ENCODE measurements at regions not wholly inside any gene's neighbourhood (a gene's known extent, or its start where the extent isn't known, plus 50 kb on each side); places are given as distances from the start of the nearest gene placed in this dataset.
"Not testable (repeated sequence)": the region's sequence is repeated elsewhere in the genome, so short reads cannot be mapped to it uniquely, and the experiment has no call there.

DNA sequence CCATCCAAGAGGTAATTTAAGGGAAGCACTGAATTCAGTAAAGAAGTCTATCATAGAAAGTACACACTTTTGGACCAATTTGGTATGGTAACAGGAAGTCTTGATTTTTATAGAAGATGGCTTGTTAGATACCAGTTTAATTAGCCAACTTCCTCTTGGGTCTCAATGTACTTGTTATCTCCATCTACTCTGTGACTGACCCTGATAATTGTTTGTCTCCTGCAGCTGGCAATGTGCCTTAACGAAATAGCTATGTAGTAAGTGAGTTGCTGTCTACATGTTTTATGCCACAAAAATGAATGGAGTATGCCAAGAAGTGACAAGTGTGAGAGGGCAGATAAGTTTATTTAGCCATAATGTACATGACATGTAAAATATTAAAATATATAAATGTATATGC, 410.5 kb upstream of the MAN1A1 start:
- DNase-seq (ENCODE audit: extremely low read depth, low read depth), result no peak

GRCh38 chr6:119758385-119758784, 408.8 kb upstream of the MAN1A1 start:
- no peak for DNase-seq (ENCODE audit: extremely low read depth, low read depth)

GRCh38 chr6:119757467-119757866, 407.9 kb upstream of the MAN1A1 start:
- no peak for DNase-seq (ENCODE audit: extremely low read depth, low read depth)

GRCh38 chr6:119749335-119749734, 399.8 kb upstream of the MAN1A1 start:
- DNase-seq (ENCODE audit: extremely low read depth, low read depth), result no peak

- DNase-seq (ENCODE audit: extremely low read depth, low read depth), result not testable (repeated sequence)
Observed at GRCh38 chr6:119748535-119748934, 399.0 kb upstream of the MAN1A1 start.

- DNase-seq (ENCODE audit: extremely low read depth, low read depth), result peak; percentile 30
Observed at GRCh38 chr6:119742188-119742803, 392.7 kb upstream of the MAN1A1 start.

DNA sequence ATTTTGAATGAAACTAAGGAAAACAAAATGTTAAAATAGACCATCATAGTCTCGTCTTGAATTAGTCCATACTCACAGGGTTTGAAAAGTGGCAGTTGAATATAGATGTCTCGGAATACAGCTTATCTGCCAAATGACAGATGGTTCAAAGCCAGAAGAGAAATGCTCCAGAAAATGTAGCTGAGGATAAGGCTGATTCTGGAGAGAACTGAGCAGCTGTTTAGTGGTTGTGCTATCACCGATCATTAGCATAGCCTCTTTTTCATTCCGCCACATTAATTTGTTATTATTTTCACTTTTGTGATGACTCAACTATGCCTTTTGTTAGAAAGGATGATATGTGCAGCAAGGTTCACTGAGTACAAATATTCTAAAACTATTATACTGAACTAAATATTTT, 390.2 kb upstream of the MAN1A1 start:
- DNase-seq (ENCODE audit: extremely low read depth, low read depth), result no peak

DNA sequence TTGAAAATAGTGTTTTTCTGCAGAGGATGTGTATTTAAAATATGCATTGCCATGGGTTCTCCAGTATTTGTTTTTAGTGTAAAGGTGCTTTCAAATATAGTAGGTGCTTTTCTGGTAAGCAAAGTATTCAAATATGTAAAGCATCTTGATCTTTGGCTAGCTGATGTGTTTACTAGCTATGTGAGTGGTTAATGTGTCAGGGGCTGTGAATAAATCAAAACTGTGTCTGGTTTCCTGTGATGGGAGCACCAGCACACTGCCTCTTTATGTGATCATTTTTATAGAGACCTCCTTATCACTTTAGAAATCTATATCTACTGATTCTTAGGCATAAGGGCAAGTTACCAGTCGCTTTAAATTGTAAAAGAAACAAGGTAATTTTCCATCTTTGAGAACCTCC, 388.9 kb upstream of the MAN1A1 start:
- DNase-seq (ENCODE audit: extremely low read depth, low read depth), result no peak

DNA sequence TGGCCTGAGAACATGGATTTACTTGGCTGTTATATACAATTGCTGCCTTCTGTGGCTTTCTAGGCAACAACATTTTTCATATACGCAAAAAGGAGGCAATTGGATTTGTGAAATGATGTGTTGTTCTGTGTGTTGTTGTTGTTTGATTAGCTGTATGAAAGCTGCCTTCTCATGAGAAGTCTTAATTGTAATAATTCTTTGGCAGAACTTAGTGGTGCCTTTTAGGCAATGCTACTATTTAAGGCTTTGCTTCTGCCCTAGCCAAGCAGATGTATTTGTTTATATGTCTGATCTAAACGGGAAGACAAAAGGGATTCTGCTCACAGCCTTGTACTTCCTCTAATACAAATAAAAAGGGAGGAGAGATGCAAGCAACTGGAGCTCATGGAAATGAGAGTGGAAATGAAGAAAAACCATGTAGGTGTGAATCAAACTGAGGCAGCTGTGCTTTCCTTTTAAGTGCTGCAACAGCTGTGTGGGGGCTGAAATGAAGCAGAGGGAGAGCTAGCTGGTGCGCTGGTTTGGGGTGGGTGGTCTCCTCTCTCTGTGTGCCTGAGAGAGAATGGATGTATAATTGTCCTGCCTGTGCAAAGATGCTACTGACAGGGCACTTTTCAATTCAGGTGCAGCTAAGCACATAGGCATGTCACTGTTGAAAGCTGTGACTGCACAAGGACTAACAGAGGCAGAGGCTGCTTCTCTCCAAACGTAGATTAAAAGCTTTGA, 386.9 kb upstream of the MAN1A1 start:
- DNase-seq (ENCODE audit: extremely low read depth, low read depth), result no peak

DNA sequence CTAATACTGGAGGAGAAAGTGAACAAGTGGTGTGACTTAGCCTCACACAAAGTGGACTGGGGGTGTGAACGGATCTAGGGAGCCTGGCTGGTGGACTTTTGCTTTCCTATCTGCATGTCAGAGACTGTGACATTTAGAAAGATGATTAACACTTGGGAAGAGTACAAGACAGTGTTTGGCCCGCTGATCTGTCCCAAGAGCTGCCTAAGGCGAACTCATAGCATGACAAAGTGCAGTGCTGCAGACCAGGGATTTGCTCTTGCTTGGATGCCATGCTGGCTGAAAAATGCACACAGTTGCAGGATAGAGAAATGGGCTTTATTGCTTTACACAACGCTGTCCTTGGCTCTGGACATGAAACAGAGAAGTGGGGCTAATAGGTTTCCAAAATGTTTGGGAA, 386.0 kb upstream of the MAN1A1 start:
- no peak for DNase-seq (ENCODE audit: extremely low read depth, low read depth)

- no peak for DNase-seq (ENCODE audit: extremely low read depth, low read depth)
Observed at GRCh38 chr6:119734227-119734626, 384.7 kb upstream of the MAN1A1 start.

DNA sequence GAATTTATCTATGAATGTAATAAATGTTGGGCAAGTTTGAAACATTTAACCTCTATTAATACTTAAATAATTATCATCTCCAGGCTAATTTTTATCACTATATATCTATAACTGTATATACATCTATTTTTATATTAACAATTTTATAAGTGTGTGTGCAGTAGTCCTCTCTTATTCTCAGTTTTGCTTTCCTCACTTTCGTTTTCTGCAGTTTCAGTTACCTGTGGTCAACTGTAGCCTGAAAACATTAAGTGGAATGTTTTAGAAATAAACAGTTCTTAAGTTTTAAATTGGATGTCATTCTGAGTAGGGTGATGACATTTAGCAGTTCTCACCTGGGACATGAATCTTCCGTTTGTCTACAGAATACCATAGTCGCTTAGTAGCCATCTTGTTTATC, 379.4 kb upstream of the MAN1A1 start:
- no peak for DNase-seq (ENCODE audit: extremely low read depth, low read depth)

DNA sequence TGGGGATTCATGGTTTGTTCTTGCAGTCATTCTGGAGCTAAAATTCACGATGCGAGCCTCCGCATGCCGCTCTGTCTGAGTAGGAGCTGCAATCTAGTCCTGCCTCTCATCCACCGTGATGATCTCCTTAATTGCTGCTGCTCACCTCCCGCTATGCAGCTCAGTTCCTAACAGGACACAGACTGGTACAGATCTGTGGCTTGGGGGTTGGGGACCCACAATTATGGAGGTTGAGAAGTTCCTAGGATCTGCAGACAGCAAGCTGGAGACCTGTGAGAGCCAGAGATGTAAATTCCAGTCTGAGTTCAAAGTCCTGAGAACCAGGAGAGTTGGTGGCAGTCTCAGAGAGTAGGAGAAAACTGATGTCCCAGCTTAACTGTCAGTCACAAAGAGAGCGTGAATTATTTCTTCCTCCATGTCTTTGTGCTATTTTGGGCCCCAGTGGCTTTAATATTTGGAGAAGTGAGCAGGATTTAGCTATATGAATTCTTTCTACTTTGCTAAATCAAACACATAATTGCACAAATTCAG, 378.7 kb upstream of the MAN1A1 start:
- DNase-seq (ENCODE audit: extremely low read depth, low read depth), result no peak

DNA sequence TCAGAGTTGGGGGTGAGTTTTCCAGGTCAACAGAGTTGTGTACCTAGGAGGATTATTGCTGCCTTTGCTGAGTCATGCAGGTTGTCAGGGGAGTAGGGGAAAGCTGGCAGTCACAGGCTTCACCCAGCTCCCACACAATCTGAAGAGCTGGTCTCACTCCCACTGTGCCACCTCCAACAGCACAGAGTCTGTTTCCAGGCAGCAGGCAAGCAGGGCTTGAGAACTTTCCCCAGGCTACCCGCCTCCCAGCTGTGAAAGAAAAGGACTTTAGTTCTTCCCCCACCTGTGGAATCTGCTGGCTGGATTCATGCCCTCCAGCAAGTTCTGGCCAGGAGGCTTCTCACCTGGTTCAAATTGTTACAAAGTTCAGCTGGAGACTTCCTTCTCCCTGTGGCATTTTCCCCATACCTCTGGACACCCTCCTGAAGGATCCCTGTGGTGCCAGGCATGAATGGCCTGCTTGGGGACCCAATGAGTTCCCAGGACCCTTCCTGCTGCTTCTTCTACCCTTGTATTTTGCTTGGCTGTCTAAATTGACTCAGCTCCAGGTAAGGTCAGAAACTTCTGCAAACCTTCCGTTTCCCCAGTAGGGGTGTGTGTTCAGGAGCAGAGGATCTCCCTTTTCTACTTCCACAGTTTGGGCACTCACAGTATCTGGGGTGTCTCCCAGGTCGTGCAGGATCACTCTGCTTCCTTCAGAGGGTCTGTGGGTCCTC, 378.1 kb upstream of the MAN1A1 start:
- DNase-seq (ENCODE audit: extremely low read depth, low read depth), result no peak

- not testable (repeated sequence) for DNase-seq (ENCODE audit: extremely low read depth, low read depth)
Observed at GRCh38 chr6:119726912-119727311, 377.4 kb upstream of the MAN1A1 start.

DNA sequence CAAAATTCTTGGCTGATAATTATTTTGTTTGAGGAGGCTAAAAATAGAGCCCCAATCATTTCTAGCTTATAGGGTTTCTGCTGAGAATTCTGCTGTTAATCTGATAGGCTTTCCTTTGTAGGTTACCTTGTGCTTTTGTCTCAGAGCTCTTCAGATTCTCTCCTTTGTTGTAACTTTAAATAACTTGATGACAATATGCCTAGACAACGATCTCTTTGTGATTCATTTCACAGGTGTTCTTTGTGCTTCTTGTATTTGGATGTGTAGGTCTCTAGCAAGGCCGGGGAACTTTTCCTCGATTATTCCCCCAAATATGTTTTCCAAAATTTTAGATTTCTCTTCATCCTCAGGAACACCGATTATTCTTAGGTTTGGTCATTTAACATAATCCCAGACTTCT, 376.5 kb upstream of the MAN1A1 start:
- no peak for DNase-seq (ENCODE audit: extremely low read depth, low read depth)

- no peak for DNase-seq (ENCODE audit: extremely low read depth, low read depth)
Observed at GRCh38 chr6:119720160-119720559, 370.6 kb upstream of the MAN1A1 start.

DNA sequence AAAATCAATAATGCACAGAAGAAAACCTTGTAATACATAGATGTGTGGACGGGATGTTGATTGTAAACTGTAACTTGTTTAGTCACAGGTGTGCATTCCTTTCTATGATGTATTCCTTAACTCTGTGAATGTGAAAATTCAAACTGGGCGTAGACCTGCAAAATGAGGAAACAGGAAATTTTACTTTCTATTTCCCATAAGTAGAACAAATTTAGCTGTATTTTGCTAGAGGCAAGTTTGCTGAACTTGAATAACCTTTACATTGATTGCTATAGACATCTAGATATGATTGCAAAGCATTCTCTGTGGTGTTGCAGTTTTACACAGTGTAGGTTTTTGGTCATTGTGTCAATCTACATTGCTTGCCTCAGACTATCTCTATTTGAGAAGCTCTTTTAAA, 368.4 kb upstream of the MAN1A1 start:
- no peak for DNase-seq (ENCODE audit: extremely low read depth, low read depth)

DNA sequence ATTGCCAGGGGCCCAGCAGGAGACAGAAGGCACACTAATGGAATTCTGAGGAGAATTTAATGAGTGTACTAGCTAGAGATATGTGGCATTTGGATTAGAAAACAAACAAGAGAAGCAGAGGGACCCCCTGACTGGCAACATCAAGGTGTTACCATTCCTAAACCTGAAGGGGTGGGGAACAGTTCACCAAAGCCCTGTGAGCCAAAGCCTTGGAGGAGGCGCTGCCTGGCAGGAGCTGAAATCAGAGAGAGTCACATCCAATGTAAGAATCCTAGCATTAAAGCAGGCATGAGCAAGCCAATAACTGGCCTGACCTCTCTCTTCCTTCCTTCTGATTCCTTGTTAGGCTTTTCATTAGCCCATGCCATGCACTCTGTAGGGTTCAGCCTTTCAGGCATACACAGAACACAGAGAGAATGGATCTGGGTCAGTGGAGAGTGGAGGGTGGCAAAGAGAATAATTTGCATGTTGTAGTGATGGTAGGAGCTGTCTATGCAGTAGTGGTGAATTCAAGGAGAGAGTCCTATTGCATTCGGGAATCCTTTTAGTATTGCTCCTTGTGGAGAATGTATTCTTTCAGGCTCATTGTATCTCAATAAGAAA, 367.2 kb upstream of the MAN1A1 start:
- no peak for DNase-seq (ENCODE audit: extremely low read depth, low read depth)

DNA sequence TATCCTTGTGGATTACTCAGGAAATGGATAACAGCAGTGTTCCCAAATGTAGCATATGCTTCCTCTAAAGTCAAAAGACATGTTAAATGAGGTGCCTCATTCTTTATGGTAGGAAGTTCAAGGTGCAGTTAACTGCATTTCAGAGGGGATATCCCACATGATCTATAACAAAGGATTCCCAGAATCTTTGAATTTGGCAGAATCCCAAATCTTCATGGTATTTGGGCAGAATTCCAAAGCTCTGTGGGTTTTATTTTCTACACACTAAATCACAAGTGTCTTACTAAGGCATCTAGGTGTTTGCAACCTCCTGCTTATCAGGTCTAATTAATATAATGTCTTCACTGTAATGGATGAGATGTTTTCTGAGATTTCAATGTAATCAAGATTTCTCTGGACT, 364.3 kb upstream of the MAN1A1 start:
- no peak for DNase-seq (ENCODE audit: extremely low read depth, low read depth)

- no peak for DNase-seq (ENCODE audit: extremely low read depth, low read depth)
Observed at GRCh38 chr6:119686644-119687043, 337.1 kb upstream of the MAN1A1 start.
